ENCODE measurements at regions not wholly inside any gene's neighbourhood (a gene's known extent, or its start where the extent isn't known, plus 50 kb on each side); places are given as distances from the start of the nearest gene placed in this dataset.

DNA sequence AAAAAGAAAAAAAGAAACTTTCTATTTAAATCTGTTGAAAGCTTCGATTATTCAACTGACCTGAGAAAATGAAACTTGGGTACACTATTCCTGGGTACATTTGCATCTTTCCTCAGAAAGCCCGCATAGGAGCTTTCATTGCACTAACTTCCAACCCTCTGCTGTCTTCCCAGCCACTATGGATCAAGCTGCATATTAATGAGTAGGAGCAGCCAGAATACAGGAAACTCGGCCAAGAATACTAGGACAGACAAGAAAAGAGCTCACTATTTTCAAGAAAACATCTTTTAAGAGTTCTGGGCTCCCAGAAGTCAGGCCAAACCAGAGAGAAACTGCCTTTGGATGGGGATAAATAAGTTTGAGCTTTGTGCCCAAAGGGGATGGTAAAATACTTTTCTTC, 135.0 kb upstream of the CCDC28A start:
- intact Hi-C loops (cut with DNase I; ENCODE audit: low total_unique reads) = no loop called here
- no peak for DNase-seq
- H3K27me3 ChIP-seq = no peaks in the 10 kb centered on the region

DNA sequence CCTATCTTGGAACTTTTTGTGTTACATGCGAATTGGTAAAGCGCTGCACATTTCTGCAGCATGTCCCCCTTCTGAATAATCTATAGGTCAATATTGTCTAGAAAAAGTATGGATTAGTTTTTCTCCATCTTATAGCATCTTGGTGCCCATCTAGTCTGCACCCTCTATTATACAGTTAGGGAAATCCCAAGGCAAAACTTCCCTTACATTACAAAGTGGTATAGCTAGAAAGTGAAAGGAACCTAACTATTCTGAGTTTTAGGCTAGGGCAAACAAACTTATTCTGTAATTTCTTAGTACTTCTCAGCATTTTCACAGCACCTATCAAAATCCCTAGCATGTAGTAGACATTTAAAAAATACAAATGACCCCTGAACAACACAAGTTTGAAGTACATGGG, 133.5 kb upstream of the CCDC28A start:
- no peak for TF ChIP-seq POLR2A (IDR thresholded peaks at IDR 0.05)
- TF ChIP-seq, protein P1, sequence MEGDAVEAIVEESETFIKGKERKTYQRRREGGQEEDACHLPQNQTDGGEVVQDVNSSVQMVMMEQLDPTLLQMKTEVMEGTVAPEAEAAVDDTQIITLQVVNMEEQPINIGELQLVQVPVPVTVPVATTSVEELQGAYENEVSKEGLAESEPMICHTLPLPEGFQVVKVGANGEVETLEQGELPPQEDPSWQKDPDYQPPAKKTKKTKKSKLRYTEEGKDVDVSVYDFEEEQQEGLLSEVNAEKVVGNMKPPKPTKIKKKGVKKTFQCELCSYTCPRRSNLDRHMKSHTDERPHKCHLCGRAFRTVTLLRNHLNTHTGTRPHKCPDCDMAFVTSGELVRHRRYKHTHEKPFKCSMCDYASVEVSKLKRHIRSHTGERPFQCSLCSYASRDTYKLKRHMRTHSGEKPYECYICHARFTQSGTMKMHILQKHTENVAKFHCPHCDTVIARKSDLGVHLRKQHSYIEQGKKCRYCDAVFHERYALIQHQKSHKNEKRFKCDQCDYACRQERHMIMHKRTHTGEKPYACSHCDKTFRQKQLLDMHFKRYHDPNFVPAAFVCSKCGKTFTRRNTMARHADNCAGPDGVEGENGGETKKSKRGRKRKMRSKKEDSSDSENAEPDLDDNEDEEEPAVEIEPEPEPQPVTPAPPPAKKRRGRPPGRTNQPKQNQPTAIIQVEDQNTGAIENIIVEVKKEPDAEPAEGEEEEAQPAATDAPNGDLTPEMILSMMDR (IDR thresholded peaks at IDR 0.05) = no peak
- no peak overlapping the region for H3K27ac ChIP-seq
- no peaks in the 10 kb centered on the region for H3K36me3 ChIP-seq
- H3K4me1 ChIP-seq = no peaks in the 10 kb centered on the region
- intact Hi-C loops (cut with DNase I; ENCODE audit: low total_unique reads) = no loop called here
- H3K4me3 ChIP-seq = no peak overlapping the region
- no peak for DNase-seq
- H3K27me3 ChIP-seq = no peaks in the 10 kb centered on the region
- H3K9me3 ChIP-seq = no peaks in the 10 kb centered on the region

More for the DNA sequence above, 135.0 kb upstream of the CCDC28A start:
- H3K9me3 ChIP-seq = no peaks in the 10 kb centered on the region
- TF ChIP-seq, protein P1 (IDR thresholded peaks at IDR 0.05) = no peak
- no peak for TF ChIP-seq POLR2A (IDR thresholded peaks at IDR 0.05)
- H3K4me1 ChIP-seq = no peaks in the 10 kb centered on the region
- no peak overlapping the region for H3K4me3 ChIP-seq
- H3K27ac ChIP-seq = no peak overlapping the region
- H3K36me3 ChIP-seq = no peaks in the 10 kb centered on the region

DNA sequence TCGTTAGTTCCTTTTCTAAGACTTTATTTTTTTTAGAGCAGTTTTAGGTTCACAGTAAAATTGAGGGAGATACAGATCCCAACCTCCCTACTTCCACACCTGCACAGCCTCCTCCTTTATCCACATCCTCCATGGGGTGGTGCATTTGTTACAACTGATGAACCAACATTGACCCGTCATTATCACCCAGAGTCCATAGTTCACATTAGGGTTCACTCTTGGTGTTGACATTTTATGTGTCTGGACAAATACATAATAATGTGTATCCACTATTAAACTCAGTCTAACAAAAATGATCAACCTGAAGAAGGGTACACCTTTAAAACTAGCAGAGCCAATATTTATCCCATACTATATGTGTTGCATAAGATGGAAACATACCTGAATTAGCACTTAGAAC, 130.4 kb upstream of the CCDC28A start:
- Histone ChIP-seq H3K9me3 (no peaks in the 10 kb centered on the region), H3K4me1 (no peaks in the 10 kb centered on the region), H3K4me3 (no peak overlapping the region), H3K27ac (no peak overlapping the region), H3K36me3 (no peaks in the 10 kb centered on the region), H3K27me3 (no peaks in the 10 kb centered on the region)
- intact Hi-C loops (cut with DNase I; ENCODE audit: low total_unique reads) = no loop called here
- TF ChIP-seq, protein P1 (IDR thresholded peaks at IDR 0.05) = no peak
- TF ChIP-seq POLR2A (IDR thresholded peaks at IDR 0.05) = no peak
- no peak for DNase-seq

DNA sequence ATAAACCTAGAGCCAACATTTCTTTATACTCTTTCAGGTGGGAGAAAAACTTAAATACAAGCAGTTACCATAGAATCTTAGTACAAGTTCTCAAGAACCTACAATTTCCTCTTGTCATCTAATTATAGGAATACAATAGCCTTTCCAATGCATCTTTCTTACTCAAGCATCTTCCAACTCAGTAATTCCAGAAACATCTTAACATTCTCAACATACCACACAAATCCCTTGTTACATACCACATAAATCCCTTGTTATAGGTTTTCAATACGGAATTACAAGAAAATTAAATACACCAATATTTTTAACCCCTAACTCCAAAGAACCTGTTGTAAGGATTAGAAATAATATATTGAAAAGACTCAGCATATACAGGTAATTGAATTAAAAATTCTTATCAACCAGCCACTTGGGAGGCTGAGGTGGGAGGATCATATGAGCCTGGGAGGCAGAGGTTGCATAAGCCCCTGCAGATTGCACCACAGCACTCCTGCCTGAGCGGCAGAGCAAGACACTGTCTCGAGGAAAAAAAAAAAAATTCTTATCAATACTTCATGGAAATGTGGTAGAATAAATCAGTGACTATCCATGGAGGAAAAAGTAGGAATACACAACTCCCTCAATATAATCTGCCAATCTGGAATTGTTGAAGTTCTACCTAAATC, 127.5 kb upstream of the CCDC28A start:
- intact Hi-C loops (cut with DNase I; ENCODE audit: low total_unique reads) = no loop called here
- no peaks in the 10 kb centered on the region for H3K27me3 ChIP-seq
- no peak for DNase-seq
- no peaks in the 10 kb centered on the region for H3K9me3 ChIP-seq
- no peaks in the 10 kb centered on the region for H3K36me3 ChIP-seq
- H3K27ac ChIP-seq = no peak overlapping the region
- TF ChIP-seq, protein P1 (IDR thresholded peaks at IDR 0.05) = no peak
- no peak overlapping the region for H3K4me3 ChIP-seq
- H3K4me1 ChIP-seq = no peaks in the 10 kb centered on the region

DNA sequence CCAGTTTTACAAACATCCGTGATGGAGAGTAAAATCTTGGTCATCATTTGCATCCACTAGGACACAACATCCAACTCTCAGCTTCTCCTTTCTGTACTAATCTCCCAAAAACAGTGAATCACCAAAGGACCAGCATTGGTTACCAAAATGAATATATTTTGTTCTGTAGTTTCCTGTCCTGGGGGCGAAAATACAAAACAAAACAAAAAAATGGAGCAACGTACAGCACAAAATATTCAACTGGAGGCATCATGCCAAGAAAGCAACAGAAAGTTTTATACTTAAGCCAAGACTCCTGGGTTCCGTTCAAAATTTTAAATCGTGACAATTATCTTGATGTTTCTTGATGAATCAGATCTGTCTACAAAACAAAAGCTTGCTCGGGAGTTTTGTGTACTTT, 126.6 kb upstream of the CCDC28A start:
- no peak for TF ChIP-seq POLR2A (IDR thresholded peaks at IDR 0.05)
- TF ChIP-seq, protein P1 (IDR thresholded peaks at IDR 0.05) = no peak
- H3K27ac ChIP-seq = no peak overlapping the region
- no peak overlapping the region for H3K4me3 ChIP-seq

More for the DNA sequence above, 126.6 kb upstream of the CCDC28A start:
- Histone ChIP-seq H3K36me3 (no peaks in the 10 kb centered on the region), H3K27me3 (no peaks in the 10 kb centered on the region), H3K4me1 (no peaks in the 10 kb centered on the region), H3K9me3 (no peaks in the 10 kb centered on the region)
- intact Hi-C loops (cut with DNase I; ENCODE audit: low total_unique reads) = no loop called here
- no peak for DNase-seq

Data from uterus (tissue), 3 donors.